GM12892 (cell line): ENCODE measurements at regions not wholly inside any gene's neighbourhood (a gene's known extent, or its start where the extent isn't known, plus 50 kb on each side); places are given as distances from the start of the nearest gene placed in this dataset.
"Not testable (repeated sequence)": the region's sequence is repeated elsewhere in the genome, so short reads cannot be mapped to it uniquely, and the experiment has no call there.

ENCODE experiments used
- POLR2A ChIP-seq: IDR thresholded peaks from 2 replicates; pipeline ENCODE4 v1.6.1; 2011; ENCODE audit warnings: low read depth, low read length, control low read depth
- POLR2AphosphoS5 ChIP-seq: IDR thresholded peaks from 2 replicates; pipeline ENCODE4 v1.6.1; 2011; ENCODE audit warnings: low read depth, low read length, control low read depth
- TAF1 ChIP-seq: IDR thresholded peaks from 2 replicates; pipeline ENCODE4 v1.6.1; 2011; ENCODE audit warnings: low read depth, mild to moderate bottlenecking, control low read depth, low read length, borderline replicate concordance

DNA sequence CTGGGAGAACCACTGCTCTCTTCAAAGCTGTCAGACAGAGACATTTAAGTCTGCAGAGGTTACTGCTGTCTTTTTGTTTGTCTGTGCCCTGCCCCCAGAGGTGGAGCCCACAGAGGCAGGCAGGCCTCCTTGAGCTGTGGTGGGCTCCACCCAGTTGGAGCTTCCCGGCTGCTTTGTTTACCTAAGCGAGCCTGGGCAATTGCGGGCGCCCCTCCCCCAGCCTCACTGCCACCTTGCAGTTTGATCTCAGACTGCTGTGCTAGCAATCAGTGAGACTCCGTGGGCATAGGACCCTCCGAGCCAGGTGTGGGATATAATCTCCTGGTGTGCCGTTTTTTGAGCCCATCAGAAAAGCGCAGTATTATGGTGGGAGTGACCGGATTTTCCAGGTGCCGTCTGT is 90.3 kb downstream of the TDRD15 start:
- not testable (repeated sequence) for TF ChIP-seq POLR2A, POLR2AphosphoS5, TAF1
